ENCODE measurements at regions not wholly inside any gene's neighbourhood (a gene's known extent, or its start where the extent isn't known, plus 50 kb on each side); places are given as distances from the start of the nearest gene placed in this dataset.

DNA sequence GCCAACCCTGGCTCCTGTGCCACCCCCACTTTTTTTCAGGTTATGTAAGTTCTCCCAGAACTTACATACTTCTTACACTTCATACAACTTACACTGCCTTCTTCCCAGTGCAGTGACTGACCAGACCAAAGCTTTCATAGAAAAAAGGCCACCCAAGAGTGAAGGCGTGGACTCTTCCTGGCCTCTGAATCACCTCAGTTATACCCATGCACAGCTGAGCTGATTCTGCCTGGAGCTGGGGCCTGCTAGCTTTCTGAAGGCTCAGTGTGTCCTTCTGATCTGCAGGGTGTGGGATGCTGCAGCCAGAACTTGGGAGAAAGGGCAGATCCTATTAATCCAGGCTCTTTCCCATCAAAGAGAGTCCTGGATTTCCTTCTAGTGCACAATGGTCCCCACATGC lies 216.1 kb downstream of the TTC32 start:
- Histone ChIP-seq H3K9ac (no peak overlapping the region), H2AFZ (ENCODE audit: low read depth) (no peak overlapping the region), H3K4me1 (ENCODE audit: low read depth, poor library complexity, severe bottlenecking) (no peaks in the 10 kb centered on the region)

DNA sequence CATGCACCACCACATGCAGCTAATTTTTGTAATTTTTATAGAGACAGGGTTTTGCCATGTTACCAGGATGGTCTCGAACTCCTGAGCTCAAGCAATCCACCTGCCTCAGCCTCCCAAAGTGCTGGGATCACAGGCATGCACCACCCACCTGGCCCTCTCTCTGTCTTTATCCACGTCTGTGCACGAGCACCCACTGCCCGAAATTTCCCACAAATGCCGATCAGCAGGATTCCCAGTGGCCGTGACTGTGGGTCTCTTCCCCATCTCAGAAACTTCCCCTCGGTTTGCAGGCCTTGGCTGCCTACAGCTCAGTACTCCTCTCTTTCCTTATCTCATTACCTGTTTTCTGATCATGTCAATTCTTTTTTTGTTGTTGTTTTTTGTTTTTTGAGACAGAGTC lies 217.3 kb downstream of the TTC32 start:
- Histone ChIP-seq H3K4me2 (no peak overlapping the region), H3K79me2 (ENCODE audit: insufficient read depth, low read depth) (no peaks in the 10 kb centered on the region), H3K9ac (no peak overlapping the region), H3K4me3 (IDR thresholded peaks at IDR 0.05; ENCODE audit: insufficient read depth, low read depth, low read length) (no peak overlapping the region), H3K4me1 (ENCODE audit: low read depth, poor library complexity, severe bottlenecking) (no peaks in the 10 kb centered on the region), H4K20me1 (ENCODE audit: insufficient read depth) (no peaks in the 10 kb centered on the region), H3K36me3 (ENCODE audit: insufficient read depth) (no peaks in the 10 kb centered on the region), H2AFZ (ENCODE audit: low read depth) (no peak overlapping the region), H3K27ac (no peak overlapping the region), H3K27me3 (ENCODE audit: insufficient read depth, low read depth) (no peaks in the 10 kb centered on the region)
- TF ChIP-seq, protein P1, sequence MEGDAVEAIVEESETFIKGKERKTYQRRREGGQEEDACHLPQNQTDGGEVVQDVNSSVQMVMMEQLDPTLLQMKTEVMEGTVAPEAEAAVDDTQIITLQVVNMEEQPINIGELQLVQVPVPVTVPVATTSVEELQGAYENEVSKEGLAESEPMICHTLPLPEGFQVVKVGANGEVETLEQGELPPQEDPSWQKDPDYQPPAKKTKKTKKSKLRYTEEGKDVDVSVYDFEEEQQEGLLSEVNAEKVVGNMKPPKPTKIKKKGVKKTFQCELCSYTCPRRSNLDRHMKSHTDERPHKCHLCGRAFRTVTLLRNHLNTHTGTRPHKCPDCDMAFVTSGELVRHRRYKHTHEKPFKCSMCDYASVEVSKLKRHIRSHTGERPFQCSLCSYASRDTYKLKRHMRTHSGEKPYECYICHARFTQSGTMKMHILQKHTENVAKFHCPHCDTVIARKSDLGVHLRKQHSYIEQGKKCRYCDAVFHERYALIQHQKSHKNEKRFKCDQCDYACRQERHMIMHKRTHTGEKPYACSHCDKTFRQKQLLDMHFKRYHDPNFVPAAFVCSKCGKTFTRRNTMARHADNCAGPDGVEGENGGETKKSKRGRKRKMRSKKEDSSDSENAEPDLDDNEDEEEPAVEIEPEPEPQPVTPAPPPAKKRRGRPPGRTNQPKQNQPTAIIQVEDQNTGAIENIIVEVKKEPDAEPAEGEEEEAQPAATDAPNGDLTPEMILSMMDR (conservative IDR thresholded peaks at IDR 0.05; ENCODE audit: low read depth, low read length) = no peak

More for the DNA sequence above, 216.1 kb downstream of the TTC32 start:
- Histone ChIP-seq H3K27me3 (ENCODE audit: insufficient read depth, low read depth) (no peaks in the 10 kb centered on the region), H3K4me2 (no peak overlapping the region), H3K27ac (no peak overlapping the region), H3K36me3 (ENCODE audit: insufficient read depth) (no peaks in the 10 kb centered on the region), H4K20me1 (ENCODE audit: insufficient read depth) (no peaks in the 10 kb centered on the region), H3K79me2 (ENCODE audit: insufficient read depth, low read depth) (no peaks in the 10 kb centered on the region), H3K4me3 (IDR thresholded peaks at IDR 0.05; ENCODE audit: insufficient read depth, low read depth, low read length) (no peak overlapping the region)
- TF ChIP-seq, protein P1 (conservative IDR thresholded peaks at IDR 0.05; ENCODE audit: low read depth, low read length) = no peak

DNA sequence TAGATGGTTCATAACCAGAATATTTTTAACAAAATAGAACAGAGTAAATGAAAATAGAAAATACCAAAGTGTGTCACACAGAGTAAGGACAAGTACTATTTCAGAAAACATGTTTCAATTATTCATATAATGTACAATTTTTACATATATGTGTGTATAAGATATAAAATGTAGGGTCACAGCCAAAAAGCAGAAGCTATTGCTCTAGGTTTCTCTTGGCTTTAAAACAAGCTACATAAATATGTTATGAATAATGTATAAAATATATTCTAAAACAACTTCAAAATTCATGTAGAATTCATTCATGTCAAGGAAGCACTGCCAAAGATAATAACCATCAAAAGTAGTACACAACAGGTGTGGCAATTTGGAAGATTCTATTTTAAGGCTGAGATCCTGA lies 218.2 kb downstream of the TTC32 start:
- Histone ChIP-seq H3K27ac (no peak overlapping the region), H3K27me3 (ENCODE audit: insufficient read depth, low read depth) (no peaks in the 10 kb centered on the region), H4K20me1 (ENCODE audit: insufficient read depth) (no peaks in the 10 kb centered on the region), H3K9ac (no peak overlapping the region), H3K4me2 (no peak overlapping the region), H3K36me3 (ENCODE audit: insufficient read depth) (no peaks in the 10 kb centered on the region), H3K79me2 (ENCODE audit: insufficient read depth, low read depth) (no peaks in the 10 kb centered on the region), H2AFZ (ENCODE audit: low read depth) (no peak overlapping the region), H3K4me1 (ENCODE audit: low read depth, poor library complexity, severe bottlenecking) (no peaks in the 10 kb centered on the region), H3K4me3 (IDR thresholded peaks at IDR 0.05; ENCODE audit: insufficient read depth, low read depth, low read length) (no peak overlapping the region)
- TF ChIP-seq, protein P1 (conservative IDR thresholded peaks at IDR 0.05; ENCODE audit: low read depth, low read length) = no peak

DNA sequence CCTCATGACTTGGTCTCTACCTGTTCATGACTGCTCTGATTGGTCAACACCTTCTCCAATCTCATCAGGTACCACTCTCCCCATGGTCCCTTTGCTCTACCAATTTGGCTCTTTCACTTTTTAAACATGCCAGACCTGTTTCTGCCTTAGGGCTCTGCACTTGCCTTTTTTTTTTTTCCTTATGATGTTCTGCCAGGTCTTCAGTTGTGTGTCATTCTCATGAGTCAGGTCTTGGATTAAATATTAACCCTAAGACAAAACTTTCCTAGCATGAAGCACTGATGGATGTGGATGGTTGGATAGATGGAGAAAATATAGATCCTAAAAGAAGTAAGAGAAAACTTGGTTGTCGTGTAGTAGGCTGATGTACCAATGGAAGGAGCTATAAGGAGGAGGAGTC lies 219.3 kb downstream of the TTC32 start:
- H2AFZ ChIP-seq (ENCODE audit: low read depth) = no peak overlapping the region
- no peaks in the 10 kb centered on the region for H3K36me3 ChIP-seq (ENCODE audit: insufficient read depth)
- H3K9ac ChIP-seq = no peak overlapping the region
- H3K79me2 ChIP-seq (ENCODE audit: insufficient read depth, low read depth) = no peaks in the 10 kb centered on the region
- H3K27me3 ChIP-seq (ENCODE audit: insufficient read depth, low read depth) = no peaks in the 10 kb centered on the region
- H3K4me3 ChIP-seq (IDR thresholded peaks at IDR 0.05; ENCODE audit: insufficient read depth, low read depth, low read length) = no peak overlapping the region
- H3K27ac ChIP-seq = no peak overlapping the region
- TF ChIP-seq, protein P1 (conservative IDR thresholded peaks at IDR 0.05; ENCODE audit: low read depth, low read length) = no peak
- no peak overlapping the region for H3K4me2 ChIP-seq
- no peaks in the 10 kb centered on the region for H3K4me1 ChIP-seq (ENCODE audit: low read depth, poor library complexity, severe bottlenecking)
- no peaks in the 10 kb centered on the region for H4K20me1 ChIP-seq (ENCODE audit: insufficient read depth)

Measured in KMS-11 (cell line).